Ovary (tissue), 7 donors: ENCODE measurements at regions not wholly inside any gene's neighbourhood (a gene's known extent, or its start where the extent isn't known, plus 50 kb on each side); places are given as distances from the start of the nearest gene placed in this dataset.

ENCODE experiments used
- DNase-seq, 5 donors: peaks; one replicate each; pipeline ENCODE4 v3.0.0-alpha.2; 2019 to 2020
- H3K27ac ChIP-seq, 2 donors: fragments of 200-600 bp; one replicate each; pipeline versions ENCODE4 v1.5.1 to v1.8.0; 2019 to 2022
- H3K27me3 ChIP-seq: fragments of 200-600 bp; one replicate; pipeline ENCODE4 v1.8.0; 2022
- H3K36me3 ChIP-seq: fragments of 200-600 bp; sonication (generic); one replicate; pipeline ENCODE4 v1.5.1; 2019
- H3K4me1 ChIP-seq: one replicate; pipeline ENCODE4 v1.8.1; 2013; ENCODE audit warnings: mild to moderate bottlenecking, moderate library complexity; ENCODE audit not compliant: insufficient read depth
- H3K4me3 ChIP-seq: fragments of 200-600 bp; sonication (generic); one replicate; pipeline ENCODE4 v1.5.1; 2017
- H3K9me3 ChIP-seq, 2 donors: fragments of 200-600 bp in 1 of 2; sonication (generic) in 1 of 2; one replicate each; pipeline versions ENCODE4 v1.5.1 to v1.8.1; 2013 to 2019; ENCODE audit warnings: mild to moderate bottlenecking in 1 of 2, moderate library complexity in 1 of 2
- EP300 ChIP-seq: sonication (generic); formaldehyde crosslinking; IDR thresholded peaks from one replicate; pipeline ENCODE4 v1.6.1; 2017; ENCODE audit warnings: antibody characterized with exemption
- POLR2A ChIP-seq: fragments of 450-650 bp; IDR thresholded peaks from one replicate; pipeline ENCODE4 v1.6.1; 2017; ENCODE audit warnings: antibody characterized with exemption, mild to moderate bottlenecking, moderate library complexity
- WGBS, 3 donors: extraction: QIAGEN DNeasy Blood & Tissue Kit in 1 of 3; methylation state at CpG; one replicate each; pipeline versions ENCODE4 v1.1.5 to v1.1.7; 2013 to 2017; 5-methylcytosine and 5-hydroxymethylcytosine counted together
- intact Hi-C, 4 donors: fragments of 100-400 bp; cut with DNase I; formaldehyde crosslinking; loops; one replicate each; pipeline versions ENCODE4 v1.11.0 to v1.15.1; 2022 to 2023
- TF ChIP-seq, protein P1 (sequence below), 3 donors: fragments of 450-650 bp in 2 of 3; fragments of 200-600 bp in 1 of 3; IDR thresholded peaks; one replicate each; pipeline versions ENCODE4 v1.5.1 to v1.8.0; 2016 to 2022; ENCODE audit warnings: antibody characterized with exemption in 3 of 3, mild to moderate bottlenecking in 1 of 3
- donor health status: DM: no; HTN: no; CAD: no; lungs with moderate emphysema.
- donor health status: DM: no; HTN: no; CAD: no.
- donor health status: Bipolar disorder and iron deficiency.
- donor health status: DM: no; HTN: no; CAD: no.
- donor health status: DM: yes; HTN: yes; CAD: no.

GRCh38 chr1:168482106-168482505 is 61.7 kb downstream of the XCL2 start:
- H3K27me3 ChIP-seq: no peaks in the 10 kb centered on the region
- H3K9me3 ChIP-seq: no peaks in the 10 kb centered on the region
- DNase-seq: no peak
- TF ChIP-seq POLR2A (no peak), EP300 (no peak)
- TF ChIP-seq, protein P1, sequence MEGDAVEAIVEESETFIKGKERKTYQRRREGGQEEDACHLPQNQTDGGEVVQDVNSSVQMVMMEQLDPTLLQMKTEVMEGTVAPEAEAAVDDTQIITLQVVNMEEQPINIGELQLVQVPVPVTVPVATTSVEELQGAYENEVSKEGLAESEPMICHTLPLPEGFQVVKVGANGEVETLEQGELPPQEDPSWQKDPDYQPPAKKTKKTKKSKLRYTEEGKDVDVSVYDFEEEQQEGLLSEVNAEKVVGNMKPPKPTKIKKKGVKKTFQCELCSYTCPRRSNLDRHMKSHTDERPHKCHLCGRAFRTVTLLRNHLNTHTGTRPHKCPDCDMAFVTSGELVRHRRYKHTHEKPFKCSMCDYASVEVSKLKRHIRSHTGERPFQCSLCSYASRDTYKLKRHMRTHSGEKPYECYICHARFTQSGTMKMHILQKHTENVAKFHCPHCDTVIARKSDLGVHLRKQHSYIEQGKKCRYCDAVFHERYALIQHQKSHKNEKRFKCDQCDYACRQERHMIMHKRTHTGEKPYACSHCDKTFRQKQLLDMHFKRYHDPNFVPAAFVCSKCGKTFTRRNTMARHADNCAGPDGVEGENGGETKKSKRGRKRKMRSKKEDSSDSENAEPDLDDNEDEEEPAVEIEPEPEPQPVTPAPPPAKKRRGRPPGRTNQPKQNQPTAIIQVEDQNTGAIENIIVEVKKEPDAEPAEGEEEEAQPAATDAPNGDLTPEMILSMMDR (IDR thresholded peaks at IDR 0.05): no peak
- H3K4me1 ChIP-seq: peaks cover 9% of the 10 kb centered on the region
- H3K36me3 ChIP-seq: no peaks in the 10 kb centered on the region
- H3K4me3 ChIP-seq: no peak overlapping the region
- intact Hi-C loops: no loop called here
- no peak overlapping the region for H3K27ac ChIP-seq

DNA sequence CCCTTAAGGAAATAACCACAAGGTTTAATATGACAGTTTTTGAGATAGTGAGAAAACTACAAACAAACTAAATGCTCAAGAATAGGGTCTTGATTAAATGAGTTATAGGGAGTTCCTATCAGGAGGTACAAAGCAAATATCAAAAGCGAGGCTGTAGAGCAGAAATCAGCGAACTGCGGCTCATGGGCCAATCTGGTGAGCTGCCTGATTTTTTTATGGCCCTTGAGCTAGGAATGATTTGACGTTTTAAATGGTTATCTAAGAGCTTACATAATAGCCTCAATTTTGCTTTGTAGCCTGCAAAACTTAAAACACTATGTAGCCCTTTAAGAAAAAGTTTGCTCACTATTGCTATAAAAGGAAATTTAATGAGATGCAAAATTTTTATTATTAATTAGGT is 62.2 kb downstream of the XCL2 start:
- Histone ChIP-seq H3K4me3 (no peak overlapping the region), H3K9me3 (no peaks in the 10 kb centered on the region), H3K36me3 (no peaks in the 10 kb centered on the region), H3K27me3 (no peaks in the 10 kb centered on the region), H3K4me1 (peaks cover 9% of the 10 kb centered on the region), H3K27ac (no peak overlapping the region)
- TF ChIP-seq EP300 (no peak), POLR2A (no peak)
- TF ChIP-seq, protein P1 (IDR thresholded peaks at IDR 0.05): no peak
- WGBS, 3 donors: 69 to 78% (median 74%) methylated on average over 4 of the region's 4 CpGs
- DNase-seq: no peak
- intact Hi-C loops: no loop called here

GRCh38 chr1:168480997-168481396 is 62.8 kb downstream of the XCL2 start:
- no peak for DNase-seq
- H3K27me3 ChIP-seq: no peaks in the 10 kb centered on the region
- no peak overlapping the region for H3K4me3 ChIP-seq
- WGBS, 3 donors: 95 to 97% (median 97%) methylated on average over 2 of the region's 2 CpGs
- H3K36me3 ChIP-seq: no peaks in the 10 kb centered on the region
- peaks cover 9% of the 10 kb centered on the region for H3K4me1 ChIP-seq
- no peak overlapping the region for H3K27ac ChIP-seq
- no peaks in the 10 kb centered on the region for H3K9me3 ChIP-seq
- intact Hi-C loops: no loop called here
- no peak for TF ChIP-seq POLR2A
- TF ChIP-seq EP300: no peak
- TF ChIP-seq, protein P1 (IDR thresholded peaks at IDR 0.05): no peak

DNA sequence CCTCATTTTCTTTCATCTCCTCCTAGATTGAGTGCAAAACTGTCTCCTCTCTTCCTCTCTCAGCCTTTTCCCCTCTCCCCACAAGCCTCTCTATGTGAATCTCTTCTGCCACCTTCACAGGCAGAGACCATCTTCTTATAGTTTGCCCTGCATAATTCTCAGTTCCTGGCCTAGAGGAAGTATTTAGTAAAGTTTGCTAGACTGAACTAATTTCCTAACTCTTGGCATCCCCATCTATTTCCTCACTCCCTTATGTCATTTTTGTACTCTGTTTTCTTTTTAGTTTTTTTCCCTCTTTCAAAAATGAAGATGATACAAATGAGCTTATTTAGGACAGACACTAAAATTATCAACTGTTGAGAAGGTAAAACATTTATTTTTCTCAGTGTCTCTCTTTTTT is 66.0 kb downstream of the XCL2 start:
- H3K9me3 ChIP-seq: no peaks in the 10 kb centered on the region
- TF ChIP-seq POLR2A (no peak), EP300 (no peak)
- DNase-seq: no peak
- H3K27me3 ChIP-seq: no peaks in the 10 kb centered on the region
- H3K4me3 ChIP-seq: no peak overlapping the region
- intact Hi-C loops: no loop called here
- H3K27ac ChIP-seq: no peak overlapping the region
- no peaks in the 10 kb centered on the region for H3K36me3 ChIP-seq
- H3K4me1 ChIP-seq: peaks cover 4% of the 10 kb centered on the region

GRCh38 chr1:168476588-168477385 is 67.0 kb downstream of the XCL2 start:
- H3K27me3 ChIP-seq: no peaks in the 10 kb centered on the region
- TF ChIP-seq EP300: no peak
- no peak for TF ChIP-seq POLR2A
- TF ChIP-seq, protein P1 (IDR thresholded peaks at IDR 0.05): no peak
- DNase-seq: no peak
- no peak overlapping the region for H3K27ac ChIP-seq
- H3K4me3 ChIP-seq: no peak overlapping the region
- H3K9me3 ChIP-seq: no peaks in the 10 kb centered on the region
- intact Hi-C loops: no loop called here
- no peaks in the 10 kb centered on the region for H3K36me3 ChIP-seq
- no peaks in the 10 kb centered on the region for H3K4me1 ChIP-seq
- 75 to 83% (median 80%) methylated on average over 7 of the region's 7 CpGs for WGBS, 3 donors
